Right lobe of liver (tissue), 6 donors: ENCODE measurements at regions not wholly inside any gene's neighbourhood (a gene's known extent, or its start where the extent isn't known, plus 50 kb on each side); places are given as distances from the start of the nearest gene placed in this dataset.

Source experiments
- ATAC-seq, 4 donors: fragments of 200-7000 bp; cut with Tn5 transposase; one replicate each; pipeline ENCODE4 v1.9.1; 2020; ENCODE audit warnings: mild to moderate bottlenecking in 4 of 4, moderate library complexity in 4 of 4
- DNase-seq, 3 donors: peaks; one replicate each; pipeline ENCODE4 v3.0.0-alpha.2; 2020
- H3K27ac ChIP-seq, 3 donors: fragments of 200-600 bp; one replicate each; pipeline ENCODE4 v1.8.0; 2022
- H3K27me3 ChIP-seq, 2 donors: fragments of 200-600 bp; one replicate each; pipeline ENCODE4 v1.8.0; 2022
- H3K36me3 ChIP-seq, 4 donors: fragments of 200-600 bp; sonication (generic) in 1 of 4; one replicate each; pipeline versions ENCODE4 v1.5.1 to v1.8.0; 2017 to 2022; ENCODE audit warnings: control low read depth in 1 of 4
- H3K4me1 ChIP-seq, 4 donors: fragments of 200-600 bp; sonication (generic) in 1 of 4; one replicate each; pipeline versions ENCODE4 v1.5.1 to v1.8.0; 2017 to 2022; ENCODE audit warnings: control low read depth in 1 of 4
- H3K4me3 ChIP-seq, 3 donors: fragments of 200-600 bp; one replicate each; pipeline ENCODE4 v1.8.0; 2022
- H3K9me3 ChIP-seq, 4 donors: fragments of 200-600 bp; sonication (generic) in 1 of 4; one replicate each; pipeline versions ENCODE4 v1.5.1 to v1.8.0; 2017 to 2022; ENCODE audit warnings: control low read depth in 1 of 4
- POLR2A ChIP-seq: fragments of 450-650 bp; IDR thresholded peaks from one replicate; pipeline ENCODE4 v1.6.1; 2017; ENCODE audit warnings: antibody characterized with exemption, mild to moderate bottlenecking
- WGBS: methylation state at CpG from one replicate; pipeline ENCODE4 v1.1.6; 2018; ENCODE audit warnings: low coverage, low lambda C conversion rate; ENCODE audit not compliant: insufficient coverage; ENCODE audit errors: missing lambda C conversion rate; 5-methylcytosine and 5-hydroxymethylcytosine counted together
- intact Hi-C, 2 donors: fragments of 100-400 bp; cut with DNase I; formaldehyde crosslinking; loops; one replicate each; pipeline versions ENCODE4 v1.11.2 to v1.14.1; 2022
- TF ChIP-seq, protein P1 (sequence below), 4 donors: fragments of 200-600 bp in 3 of 4; fragments of 450-650 bp in 1 of 4; IDR thresholded peaks; one replicate each; pipeline versions ENCODE4 v1.5.1 to v1.8.0; 2016 to 2022; ENCODE audit warnings: antibody characterized with exemption in 4 of 4, mild to moderate bottlenecking in 2 of 4
- donor health status: DM: no; HTN: yes; CAD: no.
- donor health status: DM: no; HTN: no; CAD: no.
- donor health status: DM: no; HTN: no; CAD: no.
- donor health status: DM: no; HTN: yes; CAD: no.
- donor health status: DM: no; HTN: yes; CAD: no.

DNA sequence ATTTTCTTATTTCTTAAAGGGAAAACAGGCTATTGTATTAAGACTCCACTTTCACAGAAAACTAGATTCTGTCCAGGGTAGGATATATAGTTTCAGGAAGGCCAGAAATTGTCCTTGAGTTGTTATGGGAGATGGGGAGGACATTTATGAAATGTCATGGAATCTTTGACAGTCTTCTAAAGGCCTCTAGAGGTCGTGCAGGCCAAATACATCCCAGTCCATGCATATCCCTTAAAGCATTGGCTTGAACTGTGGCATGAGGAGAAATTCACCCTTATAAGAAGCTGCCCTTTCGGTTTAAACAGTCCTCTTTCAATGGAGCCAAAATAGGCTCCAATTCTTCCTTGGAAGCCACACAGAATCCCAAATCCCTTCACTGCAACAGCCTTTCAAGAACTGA lies 183.6 kb upstream of the NOCT start:
- no peak for ATAC-seq
- Histone ChIP-seq H3K4me3 (no peak overlapping the region), H3K4me1 (no peaks in the 10 kb centered on the region), H3K27me3 (no peaks in the 10 kb centered on the region), H3K9me3 (no peaks in the 10 kb centered on the region), H3K36me3 (no peaks in the 10 kb centered on the region), H3K27ac (no peak overlapping the region)
- WGBS: 61% methylated on average over 2 of the region's 2 CpGs
- TF ChIP-seq, protein P1, sequence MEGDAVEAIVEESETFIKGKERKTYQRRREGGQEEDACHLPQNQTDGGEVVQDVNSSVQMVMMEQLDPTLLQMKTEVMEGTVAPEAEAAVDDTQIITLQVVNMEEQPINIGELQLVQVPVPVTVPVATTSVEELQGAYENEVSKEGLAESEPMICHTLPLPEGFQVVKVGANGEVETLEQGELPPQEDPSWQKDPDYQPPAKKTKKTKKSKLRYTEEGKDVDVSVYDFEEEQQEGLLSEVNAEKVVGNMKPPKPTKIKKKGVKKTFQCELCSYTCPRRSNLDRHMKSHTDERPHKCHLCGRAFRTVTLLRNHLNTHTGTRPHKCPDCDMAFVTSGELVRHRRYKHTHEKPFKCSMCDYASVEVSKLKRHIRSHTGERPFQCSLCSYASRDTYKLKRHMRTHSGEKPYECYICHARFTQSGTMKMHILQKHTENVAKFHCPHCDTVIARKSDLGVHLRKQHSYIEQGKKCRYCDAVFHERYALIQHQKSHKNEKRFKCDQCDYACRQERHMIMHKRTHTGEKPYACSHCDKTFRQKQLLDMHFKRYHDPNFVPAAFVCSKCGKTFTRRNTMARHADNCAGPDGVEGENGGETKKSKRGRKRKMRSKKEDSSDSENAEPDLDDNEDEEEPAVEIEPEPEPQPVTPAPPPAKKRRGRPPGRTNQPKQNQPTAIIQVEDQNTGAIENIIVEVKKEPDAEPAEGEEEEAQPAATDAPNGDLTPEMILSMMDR (IDR thresholded peaks at IDR 0.05): no peak
- TF ChIP-seq POLR2A: no peak
- intact Hi-C loops: no loop called here
- no peak for DNase-seq

DNA sequence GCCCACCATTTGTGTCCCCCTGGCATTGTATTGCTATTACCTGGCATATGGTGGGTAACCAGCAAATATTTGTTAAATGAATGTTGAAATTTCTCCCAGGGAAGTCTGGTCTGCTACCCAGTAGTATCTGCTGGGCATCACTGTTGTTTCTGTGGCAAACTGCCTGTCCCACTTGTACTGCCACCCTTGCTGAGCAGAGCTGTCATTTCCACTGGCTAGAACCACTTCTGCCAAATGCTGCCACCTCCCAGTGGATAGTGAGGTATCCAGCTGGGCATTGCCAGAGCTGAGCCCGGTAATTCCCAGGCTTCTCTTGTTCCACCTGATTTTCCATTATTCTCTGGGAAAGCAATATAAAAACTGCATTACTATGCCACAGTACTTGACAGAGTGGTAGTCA lies 186.7 kb upstream of the NOCT start:
- DNase-seq (no peak), ATAC-seq (no peak)
- H3K36me3 ChIP-seq: no peaks in the 10 kb centered on the region
- intact Hi-C loops: no loop called here
- no peak for TF ChIP-seq POLR2A
- TF ChIP-seq, protein P1 (IDR thresholded peaks at IDR 0.05): no peak
- H3K4me1 ChIP-seq: no peaks in the 10 kb centered on the region
- no peak overlapping the region for H3K27ac ChIP-seq
- WGBS: 71% methylated on average over 1 of the region's 1 CpG
- no peak overlapping the region for H3K4me3 ChIP-seq
- H3K9me3 ChIP-seq: no peaks in the 10 kb centered on the region
- no peaks in the 10 kb centered on the region for H3K27me3 ChIP-seq

DNA sequence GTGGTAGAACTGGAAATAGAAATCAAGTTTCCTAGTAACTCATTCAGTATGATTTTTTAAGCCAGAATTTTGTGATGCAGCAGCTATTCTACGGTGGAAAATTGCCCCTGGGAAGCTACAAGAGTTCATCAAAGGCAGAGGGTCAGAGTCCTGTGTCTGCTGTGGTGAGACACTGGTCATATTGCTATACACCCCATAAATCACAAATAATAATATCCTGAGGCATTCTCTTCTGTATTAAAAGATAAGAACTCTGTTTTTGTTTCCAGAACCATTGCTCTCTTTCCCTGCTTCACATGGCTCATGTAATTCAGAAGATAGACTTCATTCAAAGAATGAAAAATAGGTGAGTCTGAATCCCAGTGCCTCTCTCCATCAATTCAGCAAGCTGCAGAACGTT lies 188.8 kb upstream of the NOCT start:
- Histone ChIP-seq H3K36me3 (no peaks in the 10 kb centered on the region), H3K27ac (no peak overlapping the region), H3K9me3 (no peaks in the 10 kb centered on the region), H3K27me3 (no peaks in the 10 kb centered on the region), H3K4me3 (no peak overlapping the region), H3K4me1 (no peaks in the 10 kb centered on the region)
- ATAC-seq: no peak
- TF ChIP-seq, protein P1 (IDR thresholded peaks at IDR 0.05): no peak
- TF ChIP-seq POLR2A: no peak
- WGBS: 39% methylated on average over 2 of the region's 2 CpGs
- no peak for DNase-seq
- intact Hi-C loops: no loop called here

DNA sequence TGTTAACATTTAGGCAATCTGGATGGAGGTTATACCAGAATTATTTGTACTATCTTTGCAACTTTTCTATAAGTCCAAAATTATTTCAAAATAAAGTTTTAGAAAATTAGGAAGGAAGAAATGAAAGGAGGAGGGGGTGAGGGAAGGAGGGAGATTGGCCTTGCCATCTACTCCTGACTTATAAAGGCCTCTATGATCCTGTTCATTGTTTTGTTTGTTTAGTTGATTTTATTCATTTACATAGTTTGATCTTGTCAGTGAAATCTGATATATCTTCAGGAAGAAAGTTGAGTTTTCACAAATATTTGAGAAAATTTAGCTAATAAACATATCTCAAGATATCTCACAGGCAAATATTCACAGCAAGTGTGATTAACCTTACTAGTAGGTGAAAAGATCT lies 189.3 kb upstream of the NOCT start:
- Histone ChIP-seq H3K4me1 (no peaks in the 10 kb centered on the region), H3K4me3 (no peak overlapping the region), H3K27me3 (no peaks in the 10 kb centered on the region), H3K36me3 (no peaks in the 10 kb centered on the region), H3K9me3 (no peaks in the 10 kb centered on the region), H3K27ac (no peak overlapping the region)
- no peak for TF ChIP-seq POLR2A
- TF ChIP-seq, protein P1 (IDR thresholded peaks at IDR 0.05): no peak
- intact Hi-C loops: no loop called here
- ATAC-seq (no peak), DNase-seq (no peak)

DNA sequence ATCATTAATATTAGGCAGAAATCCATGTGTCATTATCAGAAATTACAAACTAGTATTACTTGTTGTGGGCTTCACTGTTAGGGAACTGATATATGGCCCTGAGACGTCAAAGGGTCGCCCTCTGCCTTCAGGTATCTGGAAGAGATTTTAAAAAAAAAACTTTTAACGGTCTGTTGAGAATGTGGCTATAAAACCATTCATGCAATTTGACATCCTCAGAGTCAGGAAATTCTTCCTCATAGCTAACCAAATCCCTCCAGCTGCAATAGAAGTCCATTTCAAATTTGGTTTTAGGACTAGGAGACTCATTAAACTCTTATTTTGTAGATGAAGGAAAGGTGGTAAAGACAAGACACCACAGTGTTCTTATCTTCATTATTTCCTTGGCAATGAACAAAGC lies 194.2 kb upstream of the NOCT start:
- intact Hi-C loops: no loop called here
- WGBS: 67% methylated on average over 3 of the region's 3 CpGs

More for the DNA sequence above, 194.2 kb upstream of the NOCT start:
- Histone ChIP-seq H3K4me3 (no peak overlapping the region), H3K36me3 (no peaks in the 10 kb centered on the region), H3K4me1 (no peaks in the 10 kb centered on the region), H3K27ac (no peak overlapping the region), H3K9me3 (no peaks in the 10 kb centered on the region), H3K27me3 (no peaks in the 10 kb centered on the region)
- TF ChIP-seq POLR2A: no peak
- TF ChIP-seq, protein P1 (IDR thresholded peaks at IDR 0.05): no peak
- no peak for ATAC-seq
- no peak for DNase-seq
